ENCODE measurements at regions not wholly inside any gene's neighbourhood (a gene's known extent, or its start where the extent isn't known, plus 50 kb on each side); places are given as distances from the start of the nearest gene placed in this dataset.

- DNase-seq (ENCODE audit: low read depth, low spot score) (no peak), ATAC-seq (no peak)
- no peak overlapping the region for H2AFZ ChIP-seq (ENCODE audit: low read depth, low read length, poor library complexity, severe bottlenecking)
- ChIA-PET RAD21 (ENCODE audit: low non-redundant PET in 1 of 2, low total read pairs in 2 of 2, uncharacterized antibody in 2 of 2, unreplicated experiment in 2 of 2) (no interaction called here), CTCF (no interaction called here), POLR2A (no interaction called here)
- H3K79me2 ChIP-seq (ENCODE audit: insufficient read depth, low read length): no peaks in the 10 kb centered on the region
- no peaks in the 10 kb centered on the region for H3K9me3 ChIP-seq (ENCODE audit: control insufficient read depth in 1 of 2, insufficient read depth in 1 of 2, low read depth in 1 of 2, low read length in 2 of 2)
- no TSS peak for BruUV-seq (replicated peaks)
- H3K27ac ChIP-seq (ENCODE audit: low read depth, low read length): no peak overlapping the region
- intact Hi-C loops (cut with micrococcal nuclease): no loop called here
- no peaks in the 10 kb centered on the region for H3K27me3 ChIP-seq (ENCODE audit: insufficient read depth, low read length)
- H3K9ac ChIP-seq (ENCODE audit: low read length): no peak overlapping the region
- no peak for TF ChIP-seq TCF7L2 (IDR thresholded peaks at IDR 0.05; ENCODE audit: borderline replicate concordance, extremely low read depth, insufficient read depth, insufficient read length)
- no peak for TF ChIP-seq FOSL1 (IDR thresholded peaks at IDR 0.05; ENCODE audit: low read depth)
- TF ChIP-seq CBX3 (IDR thresholded peaks at IDR 0.05; ENCODE audit: low read depth): 0 out of 2 replicates have a peak, but pooled peaks have one; percentile 30
- TF ChIP-seq SRF (IDR thresholded peaks at IDR 0.05; ENCODE audit: low read depth): no peak
- TF ChIP-seq CTCF (IDR thresholded peaks at IDR 0.05 in 2 of 3, conservative IDR thresholded peaks at IDR 0.05 in 1 of 3; ENCODE audit: borderline replicate concordance in 1 of 3, insufficient read depth in 1 of 3, low read depth in 2 of 3, low read length in 2 of 3): no peak
- no peak for TF ChIP-seq JUND (IDR thresholded peaks at IDR 0.05)
- no peaks in the 10 kb centered on the region for H3K36me3 ChIP-seq (ENCODE audit: control insufficient read depth in 1 of 2, insufficient read depth in 2 of 2, low read length in 2 of 2)
- H3K9me2 ChIP-seq (ENCODE audit: insufficient read depth): no peaks in the 10 kb centered on the region
- no peaks in the 10 kb centered on the region for H3K4me1 ChIP-seq (ENCODE audit: control insufficient read depth in 1 of 2, insufficient read depth in 2 of 2, low read length in 2 of 2)
- H3K4me2 ChIP-seq (ENCODE audit: low read length): no peak overlapping the region
- no peaks in the 10 kb centered on the region for H4K20me1 ChIP-seq (ENCODE audit: insufficient read depth)
- no peak overlapping the region for H3K4me3 ChIP-seq (replicated peaks in 1 of 2; ENCODE audit: low read depth in 1 of 2, low read length in 2 of 2)
Observed at GRCh38 chr4:173635395-173635794, 105.4 kb upstream of the HAND2 start.

GRCh38 chr4:173626277-173626676, 96.2 kb upstream of the HAND2 start:
- no TSS peak for BruUV-seq (replicated peaks)
- DNase-seq (ENCODE audit: low read depth, low spot score) (no peak), ATAC-seq (no peak)
- no peaks in the 10 kb centered on the region for H3K79me2 ChIP-seq (ENCODE audit: insufficient read depth, low read length)
- CTCF ChIA-PET: no interaction called here
- H3K9ac ChIP-seq (ENCODE audit: low read length): no peak overlapping the region
- no peak overlapping the region for H2AFZ ChIP-seq (ENCODE audit: low read depth, low read length, poor library complexity, severe bottlenecking)
- H3K4me2 ChIP-seq (ENCODE audit: low read length): no peak overlapping the region
- H3K9me3 ChIP-seq (ENCODE audit: control insufficient read depth in 1 of 2, insufficient read depth in 1 of 2, low read depth in 1 of 2, low read length in 2 of 2): 0 out of 4 replicates have a peak, but pooled peaks cover 0 to 4% of the 10 kb centered on the region in 2 experiments
- H3K4me3 ChIP-seq (replicated peaks in 1 of 2; ENCODE audit: low read depth in 1 of 2, low read length in 2 of 2): no peak overlapping the region
- intact Hi-C loops (cut with micrococcal nuclease): no loop called here
- no peaks in the 10 kb centered on the region for H3K9me2 ChIP-seq (ENCODE audit: insufficient read depth)
- H3K36me3 ChIP-seq (ENCODE audit: control insufficient read depth in 1 of 2, insufficient read depth in 2 of 2, low read length in 2 of 2): no peaks in the 10 kb centered on the region; a peak in 1 of 4 replicates
- H3K27me3 ChIP-seq (ENCODE audit: insufficient read depth, low read length): no peaks in the 10 kb centered on the region; the same call in 1 of the 2 replicates
- H4K20me1 ChIP-seq (ENCODE audit: insufficient read depth): no peaks in the 10 kb centered on the region
- POLR2A ChIA-PET: no interaction called here
- no peaks in the 10 kb centered on the region for H3K4me1 ChIP-seq (ENCODE audit: control insufficient read depth in 1 of 2, insufficient read depth in 2 of 2, low read length in 2 of 2)
- H3K27ac ChIP-seq (ENCODE audit: low read depth, low read length): no peak overlapping the region
- RAD21 ChIA-PET (ENCODE audit: low non-redundant PET in 1 of 2, low total read pairs in 2 of 2, uncharacterized antibody in 2 of 2, unreplicated experiment in 2 of 2): no interaction called here
- TF ChIP-seq REST (IDR thresholded peaks at IDR 0.05; ENCODE audit: low read depth) (no peak), MAX (IDR thresholded peaks at IDR 0.05) (no peak), ZBTB33 (IDR thresholded peaks at IDR 0.05; ENCODE audit: extremely low read depth, insufficient replicate concordance, low read length) (no peak), CBX3 (IDR thresholded peaks at IDR 0.05; ENCODE audit: low read depth) (no peak), ELF1 (IDR thresholded peaks at IDR 0.05; ENCODE audit: borderline replicate concordance, low read depth) (no peak), SIN3A (IDR thresholded peaks at IDR 0.05; ENCODE audit: low read depth) (no peak), ATF3 (IDR thresholded peaks at IDR 0.05) (no peak)
